ENCODE measurements at regions not wholly inside any gene's neighbourhood (a gene's known extent, or its start where the extent isn't known, plus 50 kb on each side); places are given as distances from the start of the nearest gene placed in this dataset.

GRCh38 chr6:130513770-130514169, 148.0 kb downstream of the TMEM200A start:
- Histone ChIP-seq H3K36me3 (no peaks in the 10 kb centered on the region), H3K4me1 (no peaks in the 10 kb centered on the region), H3K27me3 (no peaks in the 10 kb centered on the region), H3K27ac (no peak overlapping the region), H3K9me3 (no peaks in the 10 kb centered on the region), H3K4me3 (no peak overlapping the region)
- intact Hi-C loops (cut with DNase I), result no loop called here
- DNase-seq (ENCODE audit: extremely low spot score in 2 of 2), result no peak
- TF ChIP-seq POLR2A (IDR thresholded peaks at IDR 0.05) (no peak), CTCF (IDR thresholded peaks at IDR 0.05) (no peak), POLR2AphosphoS5 (IDR thresholded peaks at IDR 0.05; ENCODE audit: insufficient read depth in 1 of 2, low read depth in 1 of 2) (no peak)

GRCh38 chr6:130514712-130515111, 148.9 kb downstream of the TMEM200A start:
- intact Hi-C loops (cut with DNase I), result no loop called here
- no peak overlapping the region for H3K4me3 ChIP-seq

GRCh38 chr6:130515306-130515705, 149.5 kb downstream of the TMEM200A start:
- Histone ChIP-seq H3K27me3 (no peaks in the 10 kb centered on the region), H3K36me3 (no peaks in the 10 kb centered on the region), H3K4me1 (no peaks in the 10 kb centered on the region), H3K27ac (no peak overlapping the region), H3K9me3 (no peaks in the 10 kb centered on the region), H3K4me3 (no peak overlapping the region)
- intact Hi-C loops (cut with DNase I), result no loop called here
- DNase-seq (ENCODE audit: extremely low spot score in 2 of 2), result no peak
- no peak for TF ChIP-seq CTCF (IDR thresholded peaks at IDR 0.05)

More at GRCh38 chr6:130514712-130515111, 148.9 kb downstream of the TMEM200A start:
- no peak for DNase-seq (ENCODE audit: extremely low spot score in 2 of 2)
- H3K36me3 ChIP-seq, result no peaks in the 10 kb centered on the region
- H3K27ac ChIP-seq, result no peak overlapping the region
- no peaks in the 10 kb centered on the region for H3K9me3 ChIP-seq
- no peak for TF ChIP-seq CTCF (IDR thresholded peaks at IDR 0.05)
- no peaks in the 10 kb centered on the region for H3K4me1 ChIP-seq
- no peaks in the 10 kb centered on the region for H3K27me3 ChIP-seq

- Histone ChIP-seq H3K4me1 (no peaks in the 10 kb centered on the region), H3K27me3 (no peaks in the 10 kb centered on the region), H3K36me3 (no peaks in the 10 kb centered on the region), H3K27ac (no peak overlapping the region), H3K4me3 (no peak overlapping the region), H3K9me3 (no peaks in the 10 kb centered on the region)
- no peak for TF ChIP-seq CTCF (IDR thresholded peaks at IDR 0.05)
- no peak for TF ChIP-seq POLR2AphosphoS5 (IDR thresholded peaks at IDR 0.05; ENCODE audit: insufficient read depth in 1 of 2, low read depth in 1 of 2)
- TF ChIP-seq POLR2A (IDR thresholded peaks at IDR 0.05), result no peak
- intact Hi-C loops (cut with DNase I), result no loop called here
- DNase-seq (ENCODE audit: extremely low spot score in 2 of 2), result no peak
These were observed 150.8 kb downstream of the TMEM200A start for GRCh38 chr6:130516604-130517003.

- Histone ChIP-seq H3K27ac (no peak overlapping the region), H3K9me3 (no peaks in the 10 kb centered on the region), H3K4me3 (no peak overlapping the region), H3K4me1 (no peaks in the 10 kb centered on the region), H3K27me3 (no peaks in the 10 kb centered on the region), H3K36me3 (no peaks in the 10 kb centered on the region)
- no peak for TF ChIP-seq POLR2A (IDR thresholded peaks at IDR 0.05)
- no peak for TF ChIP-seq CTCF (IDR thresholded peaks at IDR 0.05)
- no peak for TF ChIP-seq POLR2AphosphoS5 (IDR thresholded peaks at IDR 0.05; ENCODE audit: insufficient read depth in 1 of 2, low read depth in 1 of 2)
- no peak for DNase-seq (ENCODE audit: extremely low spot score in 2 of 2)
- intact Hi-C loops (cut with DNase I), result no loop called here
These were observed 151.7 kb downstream of the TMEM200A start for GRCh38 chr6:130517444-130517931.
